Erythroblast (primary cell): ENCODE measurements at regions not wholly inside any gene's neighbourhood (a gene's known extent, or its start where the extent isn't known, plus 50 kb on each side); places are given as distances from the start of the nearest gene placed in this dataset.

ENCODE experiments used
- GATA1 ChIP-seq: IDR thresholded peaks from 2 replicates; pipeline ENCODE4 v1.6.1; 2011; ENCODE audit warnings: low read depth, mild to moderate bottlenecking, control low read depth, low read length, moderate library complexity
- POLR2A ChIP-seq: IDR thresholded peaks from 2 replicates; pipeline ENCODE4 v1.6.1; 2011; ENCODE audit warnings: mild to moderate bottlenecking, low read length

- no peak for TF ChIP-seq POLR2A
- TF ChIP-seq GATA1: no peak
Observed at GRCh38 chr1:105636052-105636451, 1420.4 kb upstream of the PRMT6 start.
